Stimulated activated memory B cell treated with anti-CD40 and anti-IgM and Interleukin-4, amounts not matched to agents 10 μg/mL and 1 μg/mL and 100 μg/mL, for 72 hours (primary cell): ENCODE measurements at regions not wholly inside any gene's neighbourhood (a gene's known extent, or its start where the extent isn't known, plus 50 kb on each side); places are given as distances from the start of the nearest gene placed in this dataset.
"Not testable (repeated sequence)": the region's sequence is repeated elsewhere in the genome, so short reads cannot be mapped to it uniquely, and the experiment has no call there.

Source experiments
- ATAC-seq: fragments of 150-1000 bp; cut with Tn5 transposase; 2 replicates; pipeline ENCODE4 v1.10.0; 2021
- H3K27ac Mint-ChIP-seq: one replicate; pipeline ENCODE4 v1.8.0; 2022; ENCODE audit warnings: mild to moderate bottlenecking, mixed read lengths
- H3K27me3 Mint-ChIP-seq: one replicate; pipeline ENCODE4 v1.8.0; 2022; ENCODE audit warnings: mixed read lengths
- H3K36me3 Mint-ChIP-seq: one replicate; pipeline ENCODE4 v1.8.0; 2022; ENCODE audit warnings: mixed read lengths
- H3K4me1 Mint-ChIP-seq: one replicate; pipeline ENCODE4 v1.8.0; 2022; ENCODE audit warnings: mixed read lengths
- H3K4me3 Mint-ChIP-seq: one replicate; pipeline ENCODE4 v1.8.0; 2022; ENCODE audit warnings: mild to moderate bottlenecking, moderate library complexity, mixed read lengths
- H3K9me3 Mint-ChIP-seq: one replicate; pipeline ENCODE4 v1.8.0; 2022; ENCODE audit warnings: mixed read lengths

DNA sequence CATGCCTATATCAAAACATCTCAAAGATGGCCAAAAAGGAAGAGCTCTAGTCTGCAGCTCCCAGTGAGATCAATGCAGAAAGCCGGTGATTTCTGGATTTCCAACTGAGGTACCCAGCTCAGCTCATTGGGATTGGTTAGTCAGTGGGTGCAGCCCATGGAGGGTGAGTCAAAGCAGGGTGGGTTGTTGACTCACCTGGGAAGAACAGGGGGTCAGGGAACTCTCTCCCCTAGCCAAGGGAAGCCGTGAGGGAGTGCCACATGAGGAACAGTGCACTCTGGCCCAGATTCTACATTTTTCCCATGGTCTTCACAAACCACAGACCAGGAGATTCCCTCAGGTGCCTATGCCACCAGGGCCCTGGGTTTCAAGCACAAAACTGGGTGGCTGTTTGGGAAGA is 57.3 kb upstream of the FGF16 start:
- Mint-ChIP-seq H3K9me3 (peaks cover 18% of the 10 kb centered on the region), H3K27ac (no peak overlapping the region), H3K36me3 (no peaks in the 10 kb centered on the region), H3K4me1 (no peaks in the 10 kb centered on the region), H3K27me3 (peaks cover 9% of the 10 kb centered on the region), H3K4me3 (no peak overlapping the region)
- ATAC-seq, result no peak

- H3K36me3 Mint-ChIP-seq, H3K27ac Mint-ChIP-seq, H3K4me3 Mint-ChIP-seq, ATAC-seq, H3K27me3 Mint-ChIP-seq, H3K4me1 Mint-ChIP-seq: not testable (repeated sequence)
- H3K9me3 Mint-ChIP-seq, result peaks cover 15% of the 10 kb centered on the region
These were observed 56.8 kb upstream of the FGF16 start for GRCh38 chrX:77390365-77390764.

GRCh38 chrX:77396781-77397180 is 50.4 kb upstream of the FGF16 start:
- no peaks in the 10 kb centered on the region for H3K4me1 Mint-ChIP-seq
- H3K9me3 Mint-ChIP-seq, result peaks cover 13% of the 10 kb centered on the region
- H3K27ac Mint-ChIP-seq, result no peak overlapping the region
- ATAC-seq, result no peak
- H3K36me3 Mint-ChIP-seq, result no peaks in the 10 kb centered on the region
- H3K27me3 Mint-ChIP-seq, result no peaks in the 10 kb centered on the region
- no peak overlapping the region for H3K4me3 Mint-ChIP-seq
